SK-N-SH treated with all-trans-retinoic acid at 6 μM for 48 hours (cell line): ENCODE measurements at regions not wholly inside any gene's neighbourhood (a gene's known extent, or its start where the extent isn't known, plus 50 kb on each side); places are given as distances from the start of the nearest gene placed in this dataset.
"Not testable (repeated sequence)": the region's sequence is repeated elsewhere in the genome, so short reads cannot be mapped to it uniquely, and the experiment has no call there.

Experiments used
- ARNTL ChIP-seq: fragments of 450-650 bp; formaldehyde crosslinking; IDR thresholded peaks from 2 replicates; pipeline ENCODE4 v1.5.0; 2020; ENCODE audit warnings: low read depth, mild to moderate bottlenecking, moderate library complexity, borderline replicate concordance
- OSR1 ChIP-seq: fragments of 250-450 bp; sonication (Bioruptor Pico); IDR thresholded peaks from 2 replicates; pipeline ENCODE4 v1.8.0; 2022; ENCODE audit warnings: moderate library complexity, mild to moderate bottlenecking, inconsistent platforms
- PATZ1 ChIP-seq: fragments of 250-450 bp; sonication (Bioruptor Pico); IDR thresholded peaks from 2 replicates; pipeline ENCODE4 v1.8.0; 2020; ENCODE audit warnings: mild to moderate bottlenecking, moderate library complexity, borderline replicate concordance
- POU6F1 ChIP-seq: fragments of 250-450 bp; sonication (Bioruptor Pico); IDR thresholded peaks from 2 replicates; pipeline ENCODE4 v1.8.0; 2021; ENCODE audit warnings: low read depth, mild to moderate bottlenecking, moderate library complexity, borderline replicate concordance
- RARB ChIP-seq: fragments of 250-450 bp; sonication (Bioruptor Pico); IDR thresholded peaks from 2 replicates; pipeline ENCODE4 v1.8.0; 2021; ENCODE audit warnings: mild to moderate bottlenecking, moderate library complexity
- SNAI2 ChIP-seq: fragments of 250-450 bp; sonication (Bioruptor Pico); IDR thresholded peaks from 2 replicates; pipeline ENCODE4 v1.5.0; 2020; ENCODE audit warnings: mild to moderate bottlenecking, moderate library complexity
- TCF4 ChIP-seq: fragments of 250-450 bp; sonication (Bioruptor Pico); IDR thresholded peaks from 2 replicates; pipeline ENCODE4 v1.8.0; 2021; ENCODE audit warnings: mild to moderate bottlenecking, moderate library complexity, borderline replicate concordance
- TOX ChIP-seq: fragments of 250-450 bp; sonication (Bioruptor Pico); IDR thresholded peaks from 2 replicates; pipeline ENCODE4 v1.8.0; 2021; ENCODE audit warnings: mild to moderate bottlenecking, moderate library complexity, borderline replicate concordance
- TSHZ2 ChIP-seq: fragments of 250-450 bp; sonication (Bioruptor Pico); IDR thresholded peaks from 2 replicates; pipeline ENCODE4 v1.5.0; 2020; ENCODE audit warnings: mild to moderate bottlenecking, moderate library complexity
- ZC3H10 ChIP-seq: fragments of 250-450 bp; sonication (Bioruptor Pico); IDR thresholded peaks from 2 replicates; pipeline ENCODE4 v1.5.1; 2021; ENCODE audit warnings: mild to moderate bottlenecking, moderate library complexity
- ZFP3 ChIP-seq: fragments of 250-450 bp; sonication (Bioruptor Pico); IDR thresholded peaks from 2 replicates; pipeline ENCODE4 v1.5.0; 2020; ENCODE audit warnings: mild to moderate bottlenecking, moderate library complexity
- ZNF70 ChIP-seq: fragments of 450-650 bp; formaldehyde crosslinking; IDR thresholded peaks from 2 replicates; pipeline ENCODE4 v1.5.0; 2020; ENCODE audit warnings: mild to moderate bottlenecking, moderate library complexity
- ZNF8 ChIP-seq: fragments of 450-650 bp; formaldehyde crosslinking; IDR thresholded peaks from 2 replicates; pipeline ENCODE4 v1.5.0; 2020; ENCODE audit warnings: mild to moderate bottlenecking, moderate library complexity

- TF ChIP-seq ZFP3; ZC3H10 (CRISPR knock-in tag); TSHZ2 (CRISPR knock-in tag); PATZ1 (CRISPR knock-in tag); RARB (CRISPR knock-in tag); TOX; ZNF8 (CRISPR knock-in tag); POU6F1 (CRISPR knock-in tag); ZNF70; TCF4 (CRISPR knock-in tag); SNAI2 (CRISPR knock-in tag); ARNTL (CRISPR knock-in tag); OSR1 (CRISPR knock-in tag): not testable (repeated sequence)
Measured at GRCh38 chr6:144381499-144381898, 96.4 kb downstream of the UTRN start.
